Neuron (in vitro differentiated cells): ENCODE measurements at regions not wholly inside any gene's neighbourhood (a gene's known extent, or its start where the extent isn't known, plus 50 kb on each side); places are given as distances from the start of the nearest gene placed in this dataset.
"Not testable (repeated sequence)": the region's sequence is repeated elsewhere in the genome, so short reads cannot be mapped to it uniquely, and the experiment has no call there.

Source experiments
- H2AFZ ChIP-seq: one replicate; pipeline ENCODE4 v1.6.1; 2013; ENCODE audit warnings: low read depth, mild to moderate bottlenecking, inconsistent platforms, low read length, moderate library complexity
- H3K27me3 ChIP-seq: one replicate; pipeline ENCODE4 v1.6.1; 2013; ENCODE audit warnings: low read length; ENCODE audit not compliant: insufficient read depth
- H3K36me3 ChIP-seq: one replicate; pipeline ENCODE4 v1.6.1; 2013; ENCODE audit warnings: low read length; ENCODE audit not compliant: insufficient read depth
- H3K4me1 ChIP-seq: one replicate; pipeline ENCODE4 v1.6.1; 2013; ENCODE audit warnings: low read length; ENCODE audit not compliant: insufficient read depth
- H3K4me3 ChIP-seq: 2 replicates; pipeline ENCODE4 v1.5.1; 2013; ENCODE audit warnings: mild to moderate bottlenecking, low read length, moderate library complexity
- H3K9me3 ChIP-seq: one replicate; pipeline ENCODE4 v1.6.1; 2013; ENCODE audit warnings: low read length

DNA sequence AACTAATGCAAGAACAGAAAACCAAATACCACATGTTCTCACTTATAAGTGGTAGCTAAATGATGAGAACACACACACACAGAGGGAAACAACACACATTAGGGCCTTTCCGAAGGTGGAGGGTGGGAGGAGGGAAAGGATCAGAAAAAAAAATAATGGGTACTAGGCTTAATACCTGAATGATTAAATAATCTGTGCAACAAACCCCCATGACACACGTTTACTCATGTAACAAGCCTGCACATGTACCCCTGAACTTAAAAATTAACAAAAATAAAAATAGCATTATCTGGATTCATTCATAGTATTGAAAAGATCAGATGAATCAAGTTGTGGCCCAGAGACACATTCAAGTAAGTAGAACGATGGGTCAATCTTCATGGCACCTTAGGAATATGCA is 159.5 kb upstream of the POT1 start:
- no peaks in the 10 kb centered on the region for H3K4me1 ChIP-seq
- no peak overlapping the region for H3K4me3 ChIP-seq
- no peaks in the 10 kb centered on the region for H3K27me3 ChIP-seq
- H3K9me3 ChIP-seq = no peaks in the 10 kb centered on the region
- H3K36me3 ChIP-seq = no peaks in the 10 kb centered on the region
- no peak overlapping the region for H2AFZ ChIP-seq

DNA sequence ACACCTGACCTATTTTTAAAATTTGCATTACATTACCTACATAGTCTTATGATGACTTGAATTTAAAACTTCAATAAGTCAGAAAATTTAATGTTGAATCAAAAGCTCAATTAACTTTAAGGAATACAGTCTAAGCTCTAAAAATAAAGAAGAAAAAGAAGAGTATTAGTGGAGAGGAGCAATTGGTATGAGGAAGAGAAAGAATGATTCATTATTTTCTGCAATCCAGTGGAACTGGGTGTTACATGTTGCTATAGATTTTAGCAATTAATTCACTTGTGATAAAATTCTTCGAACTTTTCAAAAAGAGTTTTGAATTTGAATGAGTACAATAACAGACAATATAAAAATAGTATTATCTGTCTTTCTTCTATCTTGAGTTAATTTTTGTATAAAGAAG is 158.9 kb upstream of the POT1 start:
- Histone ChIP-seq H2AFZ (no peak overlapping the region), H3K4me3 (no peak overlapping the region)

DNA sequence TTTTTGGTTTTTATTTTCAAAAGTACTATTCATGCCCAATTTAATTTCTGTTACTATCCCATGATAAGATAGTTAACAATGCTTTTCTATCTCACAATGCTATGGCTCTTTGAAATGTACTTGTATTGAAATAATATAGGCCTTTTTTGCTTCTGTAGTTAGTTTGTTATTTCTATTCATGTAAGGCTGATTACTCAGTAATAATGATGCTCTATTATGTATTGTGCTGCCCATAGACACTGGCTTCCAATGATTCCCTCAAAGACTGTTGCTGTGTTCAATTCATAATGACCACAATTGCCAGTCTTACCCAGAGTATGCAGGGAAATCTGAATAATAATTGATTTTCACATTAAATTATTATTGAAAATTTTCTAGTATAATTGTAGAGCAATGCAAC is 155.5 kb upstream of the POT1 start:
- Histone ChIP-seq H2AFZ (no peak overlapping the region), H3K4me1 (no peaks in the 10 kb centered on the region), H3K4me3 (no peak overlapping the region), H3K9me3 (no peaks in the 10 kb centered on the region), H3K36me3 (no peaks in the 10 kb centered on the region), H3K27me3 (no peaks in the 10 kb centered on the region)

More for the DNA sequence above, 158.9 kb upstream of the POT1 start:
- Histone ChIP-seq H3K36me3 (no peaks in the 10 kb centered on the region), H3K4me1 (no peaks in the 10 kb centered on the region), H3K27me3 (no peaks in the 10 kb centered on the region), H3K9me3 (no peaks in the 10 kb centered on the region)

- Histone ChIP-seq H3K27me3 (no peaks in the 10 kb centered on the region), H2AFZ (no peak overlapping the region), H3K4me1 (no peaks in the 10 kb centered on the region), H3K4me3 (no peak overlapping the region), H3K36me3 (no peaks in the 10 kb centered on the region), H3K9me3 (no peaks in the 10 kb centered on the region)
Observed at GRCh38 chr7:125084196-125084595, 154.6 kb upstream of the POT1 start.

- no peak overlapping the region for H3K4me3 ChIP-seq
- no peaks in the 10 kb centered on the region for H3K27me3 ChIP-seq
- no peaks in the 10 kb centered on the region for H3K9me3 ChIP-seq
- no peak overlapping the region for H2AFZ ChIP-seq
- H3K4me1 ChIP-seq = no peaks in the 10 kb centered on the region
- H3K36me3 ChIP-seq = no peaks in the 10 kb centered on the region
Observed at GRCh38 chr7:125074141-125074540, 144.5 kb upstream of the POT1 start.

- peaks cover 3% of the 10 kb centered on the region for H3K4me1 ChIP-seq
- H3K4me3 ChIP-seq = no peak overlapping the region
- H2AFZ ChIP-seq = no peak overlapping the region
- H3K27me3 ChIP-seq = no peaks in the 10 kb centered on the region
- no peaks in the 10 kb centered on the region for H3K36me3 ChIP-seq
- H3K9me3 ChIP-seq = no peaks in the 10 kb centered on the region
Observed at GRCh38 chr7:125065546-125065945, 135.9 kb upstream of the POT1 start.

GRCh38 chr7:125065001-125065400 is 135.4 kb upstream of the POT1 start:
- no peaks in the 10 kb centered on the region for H3K36me3 ChIP-seq
- H3K4me1 ChIP-seq = peaks cover 3% of the 10 kb centered on the region
- H3K27me3 ChIP-seq = no peaks in the 10 kb centered on the region
- no peak overlapping the region for H2AFZ ChIP-seq
- H3K4me3 ChIP-seq = no peak overlapping the region
- H3K9me3 ChIP-seq = no peaks in the 10 kb centered on the region

GRCh38 chr7:125061776-125062397 is 132.3 kb upstream of the POT1 start:
- Histone ChIP-seq H3K36me3 (no peaks in the 10 kb centered on the region), H3K4me3 (no peak overlapping the region), H3K9me3 (no peaks in the 10 kb centered on the region), H2AFZ (no peak overlapping the region), H3K27me3 (no peaks in the 10 kb centered on the region), H3K4me1 (peaks cover 3% of the 10 kb centered on the region)

DNA sequence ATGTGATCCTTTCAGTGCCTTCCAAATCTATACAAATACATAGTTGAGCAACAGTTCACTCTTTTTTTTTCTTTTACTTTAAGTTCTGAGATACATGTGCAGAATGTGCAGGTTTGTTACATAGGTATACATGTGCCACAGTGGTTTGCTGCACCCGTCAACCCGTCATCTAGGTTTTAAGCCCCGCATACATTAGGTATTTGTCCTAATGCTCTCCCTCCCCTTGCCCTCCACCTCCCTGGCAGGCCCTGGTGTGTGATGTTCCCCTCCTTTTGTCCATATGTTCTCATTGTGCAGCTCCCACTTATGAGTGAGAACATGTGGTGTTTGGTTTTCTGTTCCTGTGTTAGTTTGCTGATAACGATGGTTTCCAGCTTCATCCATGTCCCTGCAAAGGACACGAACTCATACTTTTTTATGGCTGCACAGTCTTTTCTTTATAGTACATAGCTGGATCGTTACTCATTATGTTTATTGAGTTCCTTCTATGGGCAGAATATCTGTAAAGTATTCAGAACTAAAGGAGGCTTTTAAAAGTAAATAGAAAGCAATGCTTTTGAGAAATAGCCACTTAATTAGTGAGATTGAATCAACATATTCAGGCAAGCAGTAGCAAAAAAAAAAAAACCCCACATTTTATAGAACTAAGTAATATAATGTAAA is 131.6 kb upstream of the POT1 start:
- not testable (repeated sequence) for H3K9me3 ChIP-seq, H3K4me1 ChIP-seq, H3K36me3 ChIP-seq, H2AFZ ChIP-seq, H3K4me3 ChIP-seq, H3K27me3 ChIP-seq

GRCh38 chr7:125059861-125060456 is 130.3 kb upstream of the POT1 start:
- H3K9me3 ChIP-seq = no peaks in the 10 kb centered on the region
- H3K27me3 ChIP-seq = no peaks in the 10 kb centered on the region
- H3K36me3 ChIP-seq = no peaks in the 10 kb centered on the region
- no peak overlapping the region for H3K4me3 ChIP-seq
- H2AFZ ChIP-seq = no peak overlapping the region
- peaks cover 3% of the 10 kb centered on the region for H3K4me1 ChIP-seq

GRCh38 chr7:125057963-125058362 is 128.3 kb upstream of the POT1 start:
- Histone ChIP-seq H3K4me1 (peaks cover 3% of the 10 kb centered on the region), H3K36me3 (no peaks in the 10 kb centered on the region), H3K4me3 (no peak overlapping the region), H2AFZ (no peak overlapping the region), H3K27me3 (no peaks in the 10 kb centered on the region), H3K9me3 (no peaks in the 10 kb centered on the region)

DNA sequence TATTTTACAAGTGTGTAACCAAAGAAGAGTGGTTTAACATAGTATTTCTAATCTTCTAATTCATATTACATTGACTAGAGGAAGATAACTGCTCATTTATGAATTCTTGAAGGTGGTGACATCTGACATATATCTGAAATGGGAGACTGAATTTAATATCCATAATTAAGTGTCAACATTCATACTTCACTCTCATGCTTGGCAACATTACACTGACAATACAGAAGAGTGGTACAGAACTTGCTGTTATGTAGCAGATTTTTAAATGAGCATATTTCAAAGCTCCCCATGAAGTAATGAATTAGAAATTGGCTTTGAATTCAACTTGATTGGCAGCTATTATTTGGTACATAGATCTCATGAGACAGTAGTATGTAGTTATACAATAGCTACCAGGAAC is 125.8 kb upstream of the POT1 start:
- Histone ChIP-seq H3K36me3 (no peaks in the 10 kb centered on the region), H3K9me3 (no peaks in the 10 kb centered on the region), H3K4me3 (no peak overlapping the region), H3K4me1 (no peaks in the 10 kb centered on the region), H2AFZ (no peak overlapping the region), H3K27me3 (no peaks in the 10 kb centered on the region)

- Histone ChIP-seq H3K4me3 (no peak overlapping the region), H3K36me3 (no peaks in the 10 kb centered on the region)
Observed at GRCh38 chr7:125046767-125047166, 117.1 kb upstream of the POT1 start.

More at GRCh38 chr7:125046767-125047166, 117.1 kb upstream of the POT1 start:
- Histone ChIP-seq H3K4me1 (no peaks in the 10 kb centered on the region), H3K9me3 (no peaks in the 10 kb centered on the region), H3K27me3 (no peaks in the 10 kb centered on the region), H2AFZ (no peak overlapping the region)
